SK-MEL-5 (cell line): ENCODE measurements at regions not wholly inside any gene's neighbourhood (a gene's known extent, or its start where the extent isn't known, plus 50 kb on each side); places are given as distances from the start of the nearest gene placed in this dataset.
"Not testable (repeated sequence)": the region's sequence is repeated elsewhere in the genome, so short reads cannot be mapped to it uniquely, and the experiment has no call there.

Source experiments
- DNase-seq: peaks from one replicate; pipeline ENCODE4 v3.0.0-alpha.2; 2016; ENCODE audit warnings: low read depth, low spot score
- in situ Hi-C: cut with HindIII; loops from 2 replicates; pipeline ENCODE4 v1.10.0; 2016; ENCODE audit warnings: low sequenced_read_pairs, high pct_unique_total_duplicates, low pct_unique_long_range_greater_than_20kb

GRCh38 chr9:78130004-78130403, 98.4 kb upstream of the GNAQ start:
- peak; percentile 93 for DNase-seq
- in situ Hi-C loops: no loop called here

GRCh38 chr9:78127279-78128225, 95.9 kb upstream of the GNAQ start:
- DNase-seq: peak; percentile 98
- in situ Hi-C loops: no loop called here

- DNase-seq: no peak
- in situ Hi-C loops: no loop called here
Measured at GRCh38 chr9:78123808-78124207, 92.2 kb upstream of the GNAQ start.

- no peak for DNase-seq
- in situ Hi-C loops: no loop called here
Measured at GRCh38 chr9:78122631-78123030, 91.0 kb upstream of the GNAQ start.

GRCh38 chr9:78121488-78121887, 89.9 kb upstream of the GNAQ start:
- peak; percentile 81 for DNase-seq

GRCh38 chr9:78118742-78119473, 87.3 kb upstream of the GNAQ start:
- in situ Hi-C loops: no loop called here
- DNase-seq: no peak

More at GRCh38 chr9:78121488-78121887, 89.9 kb upstream of the GNAQ start:
- in situ Hi-C loops: no loop called here

GRCh38 chr9:78115073-78115472, 83.5 kb upstream of the GNAQ start:
- in situ Hi-C loops: no loop called here

GRCh38 chr9:78114581-78114980, 83.0 kb upstream of the GNAQ start:
- in situ Hi-C loops: no loop called here
- DNase-seq: no peak

More at GRCh38 chr9:78115073-78115472, 83.5 kb upstream of the GNAQ start:
- DNase-seq: peak; percentile 72

GRCh38 chr9:78112406-78112805, 80.8 kb upstream of the GNAQ start:
- in situ Hi-C loops: no loop called here
- no peak for DNase-seq

- DNase-seq: no peak
- in situ Hi-C loops: no loop called here
Measured at GRCh38 chr9:78112004-78112403, 80.4 kb upstream of the GNAQ start.

GRCh38 chr9:78109075-78109474, 77.5 kb upstream of the GNAQ start:
- in situ Hi-C loops: no loop called here
- no peak for DNase-seq

- in situ Hi-C loops, DNase-seq: not testable (repeated sequence)
Measured at GRCh38 chr9:78106586-78106985, 75.0 kb upstream of the GNAQ start.

- DNase-seq: no peak
Measured at GRCh38 chr9:78103971-78104433, 72.4 kb upstream of the GNAQ start.

GRCh38 chr9:78101247-78101646, 69.6 kb upstream of the GNAQ start:
- no peak for DNase-seq
- in situ Hi-C loops: no loop called here

More at GRCh38 chr9:78103971-78104433, 72.4 kb upstream of the GNAQ start:
- in situ Hi-C loops: no loop called here

GRCh38 chr9:78097541-78097940, 65.9 kb upstream of the GNAQ start:
- in situ Hi-C loops: no loop called here
- DNase-seq: no peak

GRCh38 chr9:78091731-78092130, 60.1 kb upstream of the GNAQ start:
- no peak for DNase-seq
- in situ Hi-C loops: no loop called here

- DNase-seq: no peak
- in situ Hi-C loops: no loop called here
Measured at GRCh38 chr9:78089111-78089510, 57.5 kb upstream of the GNAQ start.

- in situ Hi-C loops, DNase-seq: not testable (repeated sequence)
Measured at GRCh38 chr9:78088190-78088589, 56.6 kb upstream of the GNAQ start.
